ENCODE measurements at regions not wholly inside any gene's neighbourhood (a gene's known extent, or its start where the extent isn't known, plus 50 kb on each side); places are given as distances from the start of the nearest gene placed in this dataset.

DNA sequence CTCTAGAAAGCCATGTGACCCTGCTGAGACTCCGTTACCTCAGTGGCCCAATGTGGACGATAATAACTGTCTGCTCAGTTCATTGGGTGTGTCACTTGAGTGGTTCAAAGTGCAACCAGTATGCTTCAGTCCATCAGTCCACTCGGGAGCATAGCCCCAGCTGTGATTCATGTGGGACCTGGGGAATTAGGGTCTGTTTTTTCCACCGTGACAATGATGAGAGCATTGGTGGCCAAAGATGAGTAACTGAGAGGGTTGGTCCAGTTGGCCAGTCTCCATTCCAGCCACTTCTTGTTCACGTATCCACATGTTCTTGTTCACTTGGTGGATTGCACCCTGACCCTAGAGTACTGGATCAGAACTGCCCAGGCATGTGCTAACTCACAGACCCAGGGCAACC lies 403.6 kb downstream of the CD83 start:
- TF ChIP-seq CTCF (IDR thresholded peaks at IDR 0.05) (no peak), POLR2AphosphoS5 (IDR thresholded peaks at IDR 0.05) (no peak)
